ENCODE measurements at regions not wholly inside any gene's neighbourhood (a gene's known extent, or its start where the extent isn't known, plus 50 kb on each side); places are given as distances from the start of the nearest gene placed in this dataset.

DNA sequence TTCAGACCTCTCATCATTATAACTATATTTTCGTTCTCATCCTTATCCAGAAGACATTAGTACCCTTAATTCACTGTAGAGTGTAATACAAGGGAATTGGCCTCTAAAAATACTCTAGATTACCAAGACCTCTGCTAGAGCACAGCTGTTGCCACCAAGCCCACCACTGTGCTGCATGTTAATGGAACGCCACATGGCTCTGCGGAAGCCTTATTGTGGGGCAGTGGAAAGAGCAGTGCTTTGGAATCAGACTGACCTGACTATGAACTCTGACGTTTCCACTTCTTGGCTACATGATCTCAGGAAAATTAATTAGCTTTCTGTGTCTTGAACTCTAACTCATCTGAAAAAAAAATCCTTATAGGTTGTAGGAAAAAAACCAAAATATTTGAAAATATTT, 222.1 kb downstream of the LMX1A start:
- Histone ChIP-seq H3K79me2 (ENCODE audit: control insufficient read depth, insufficient read depth, low read length) (no peaks in the 10 kb centered on the region), H3K4me2 (ENCODE audit: insufficient read depth, low read length) (no peak overlapping the region), H4K20me1 (replicated peaks; ENCODE audit: control insufficient read depth, extremely low read depth, insufficient read depth, low read length) (no peaks in the 10 kb centered on the region), H3K9me3 (replicated peaks; ENCODE audit: control insufficient read depth, insufficient read depth, low read length) (no peaks in the 10 kb centered on the region), H3K9ac (replicated peaks; ENCODE audit: extremely low read depth, insufficient read depth, low read length) (no peak overlapping the region), H3K4me3 (replicated peaks in 1 of 3; ENCODE audit: insufficient read depth in 1 of 3, low read depth in 1 of 3, low read length in 3 of 3) (no peak overlapping the region), H2AFZ (ENCODE audit: low read depth, low read length) (no peak overlapping the region), H3K4me1 (ENCODE audit: control insufficient read depth, extremely low read depth, insufficient read depth, low read length) (no peaks in the 10 kb centered on the region), H3K9me1 (replicated peaks; ENCODE audit: control insufficient read depth, extremely low read depth, insufficient read depth, low read length) (no peaks in the 10 kb centered on the region), H3K36me3 (ENCODE audit: control insufficient read depth in 2 of 2, extremely low read depth in 1 of 2, insufficient read depth in 2 of 2, low read length in 2 of 2) (no peaks in the 10 kb centered on the region), H3K27ac (ENCODE audit: insufficient read depth, low read depth, low read length) (no peak overlapping the region), H3K27me3 (ENCODE audit: control insufficient read depth in 2 of 2, insufficient read depth in 2 of 2, low read length in 2 of 2) (no peaks in the 10 kb centered on the region)
- no TSS peak for BruUV-seq (replicated peaks)
- DNase-seq (ENCODE audit: low read depth, low spot score) (no peak), FAIRE-seq (no peak)
- ChIA-PET CTCF (no interaction called here), POLR2A (no interaction called here)
- no peak for TF ChIP-seq POLR2A (IDR thresholded peaks at IDR 0.05; ENCODE audit: low read depth, low read length)
- TF ChIP-seq, protein P1, sequence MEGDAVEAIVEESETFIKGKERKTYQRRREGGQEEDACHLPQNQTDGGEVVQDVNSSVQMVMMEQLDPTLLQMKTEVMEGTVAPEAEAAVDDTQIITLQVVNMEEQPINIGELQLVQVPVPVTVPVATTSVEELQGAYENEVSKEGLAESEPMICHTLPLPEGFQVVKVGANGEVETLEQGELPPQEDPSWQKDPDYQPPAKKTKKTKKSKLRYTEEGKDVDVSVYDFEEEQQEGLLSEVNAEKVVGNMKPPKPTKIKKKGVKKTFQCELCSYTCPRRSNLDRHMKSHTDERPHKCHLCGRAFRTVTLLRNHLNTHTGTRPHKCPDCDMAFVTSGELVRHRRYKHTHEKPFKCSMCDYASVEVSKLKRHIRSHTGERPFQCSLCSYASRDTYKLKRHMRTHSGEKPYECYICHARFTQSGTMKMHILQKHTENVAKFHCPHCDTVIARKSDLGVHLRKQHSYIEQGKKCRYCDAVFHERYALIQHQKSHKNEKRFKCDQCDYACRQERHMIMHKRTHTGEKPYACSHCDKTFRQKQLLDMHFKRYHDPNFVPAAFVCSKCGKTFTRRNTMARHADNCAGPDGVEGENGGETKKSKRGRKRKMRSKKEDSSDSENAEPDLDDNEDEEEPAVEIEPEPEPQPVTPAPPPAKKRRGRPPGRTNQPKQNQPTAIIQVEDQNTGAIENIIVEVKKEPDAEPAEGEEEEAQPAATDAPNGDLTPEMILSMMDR (IDR thresholded peaks at IDR 0.05; ENCODE audit: extremely low read depth in 1 of 2, insufficient read depth in 1 of 2, low read depth in 1 of 2, low read length in 2 of 2): no peak
- TF ChIP-seq POLR2AphosphoS5 (IDR thresholded peaks at IDR 0.05; ENCODE audit: insufficient read depth, low read depth, low read length): no peak
- TF ChIP-seq, protein P2, sequence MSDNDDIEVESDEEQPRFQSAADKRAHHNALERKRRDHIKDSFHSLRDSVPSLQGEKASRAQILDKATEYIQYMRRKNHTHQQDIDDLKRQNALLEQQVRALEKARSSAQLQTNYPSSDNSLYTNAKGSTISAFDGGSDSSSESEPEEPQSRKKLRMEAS (IDR thresholded peaks at IDR 0.05; ENCODE audit: insufficient read depth, insufficient read length): no peak
- TF ChIP-seq MYC (IDR thresholded peaks at IDR 0.05; ENCODE audit: low read depth, low read length): no peak
- no peak for TF ChIP-seq EZH2 (IDR thresholded peaks at IDR 0.05; ENCODE audit: borderline replicate concordance, low read depth, low read length, severe bottlenecking)
- no peak for TF ChIP-seq GATA2 (IDR thresholded peaks at IDR 0.05; ENCODE audit: insufficient read depth, insufficient read length, low read depth, low read length)
- TF ChIP-seq JUN (IDR thresholded peaks at IDR 0.05; ENCODE audit: borderline replicate concordance, insufficient read depth, insufficient read length, low read depth): no peak
- TF ChIP-seq FOS (IDR thresholded peaks at IDR 0.05; ENCODE audit: borderline replicate concordance, insufficient read depth, low read length): no peak
- intact Hi-C loops (cut with micrococcal nuclease): no loop called here
- dilution Hi-C loops (cut with MboI; ENCODE audit: extremely low pct_ligation_motif_present, low sequenced_read_pairs): no loop called here

Data from endothelial cell of umbilical vein (primary cell).